SH-SY5Y (cell line): ENCODE measurements at regions not wholly inside any gene's neighbourhood (a gene's known extent, or its start where the extent isn't known, plus 50 kb on each side); places are given as distances from the start of the nearest gene placed in this dataset.

Experiments
- GATA2 ChIP-seq: IDR thresholded peaks from 2 replicates; pipeline ENCODE4 v1.6.1; 2011; ENCODE audit warnings: mild to moderate bottlenecking, low read depth, low read length
- GATA3 ChIP-seq: IDR thresholded peaks from 2 replicates; pipeline ENCODE4 v1.6.1; 2011; ENCODE audit warnings: low read depth, mild to moderate bottlenecking, low read length, moderate library complexity

GRCh38 chrX:122168241-122168640 lies 1015.8 kb upstream of the GRIA3 start:
- no peak for TF ChIP-seq GATA2
- no peak for TF ChIP-seq GATA3
